ENCODE measurements at regions not wholly inside any gene's neighbourhood (a gene's known extent, or its start where the extent isn't known, plus 50 kb on each side); places are given as distances from the start of the nearest gene placed in this dataset.

DNA sequence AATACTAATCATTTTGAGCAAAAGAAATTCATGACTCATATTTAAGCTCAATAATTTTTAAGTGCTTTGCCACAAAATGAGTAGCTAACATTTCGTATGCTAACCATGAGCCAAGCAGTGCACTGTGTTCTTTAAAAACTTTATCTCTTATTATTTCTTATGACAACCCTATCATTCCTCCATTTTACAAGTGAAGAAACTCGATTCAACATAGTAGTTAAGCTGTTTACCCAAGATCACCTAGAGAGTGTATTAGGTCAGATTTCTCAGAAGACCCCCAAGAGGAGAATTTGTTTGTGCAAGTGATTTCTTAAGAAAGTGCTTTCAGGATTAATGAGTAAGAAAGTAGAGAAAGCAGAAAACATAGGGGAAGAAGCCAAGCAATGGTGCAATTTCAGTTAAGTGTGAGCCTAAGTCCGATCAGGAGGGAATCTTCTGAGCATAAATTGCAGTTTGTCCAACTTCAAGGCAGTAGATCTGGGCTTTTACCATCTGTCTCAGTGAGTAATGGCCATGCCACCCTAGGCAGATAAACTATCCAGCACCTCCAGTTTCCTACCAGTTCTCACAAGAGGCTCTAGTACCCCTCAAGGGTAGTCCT lies 202.7 kb downstream of the SCG2 start:
- no peaks in the 10 kb centered on the region for H3K4me1 ChIP-seq (ENCODE audit: control insufficient read depth in 4 of 4, insufficient read depth in 4 of 4, low read length in 3 of 4)
- H3K9ac ChIP-seq (ENCODE audit: low read depth in 1 of 2, low read length in 2 of 2): no peak overlapping the region
- H3K27me3 ChIP-seq (ENCODE audit: control insufficient read depth in 4 of 4, insufficient read depth in 4 of 4, low read length in 3 of 4): peaks cover 0 to 2% (median 0%) of the 10 kb centered on the region in 4 donors
- H3K27ac ChIP-seq (ENCODE audit: low read depth in 1 of 2, low read length in 2 of 2): no peak overlapping the region
- H3K36me3 ChIP-seq (ENCODE audit: control insufficient read depth in 4 of 4, insufficient read depth in 3 of 4, low read depth in 1 of 4, low read length in 3 of 4): no peaks in the 10 kb centered on the region
- TF ChIP-seq, protein P1, sequence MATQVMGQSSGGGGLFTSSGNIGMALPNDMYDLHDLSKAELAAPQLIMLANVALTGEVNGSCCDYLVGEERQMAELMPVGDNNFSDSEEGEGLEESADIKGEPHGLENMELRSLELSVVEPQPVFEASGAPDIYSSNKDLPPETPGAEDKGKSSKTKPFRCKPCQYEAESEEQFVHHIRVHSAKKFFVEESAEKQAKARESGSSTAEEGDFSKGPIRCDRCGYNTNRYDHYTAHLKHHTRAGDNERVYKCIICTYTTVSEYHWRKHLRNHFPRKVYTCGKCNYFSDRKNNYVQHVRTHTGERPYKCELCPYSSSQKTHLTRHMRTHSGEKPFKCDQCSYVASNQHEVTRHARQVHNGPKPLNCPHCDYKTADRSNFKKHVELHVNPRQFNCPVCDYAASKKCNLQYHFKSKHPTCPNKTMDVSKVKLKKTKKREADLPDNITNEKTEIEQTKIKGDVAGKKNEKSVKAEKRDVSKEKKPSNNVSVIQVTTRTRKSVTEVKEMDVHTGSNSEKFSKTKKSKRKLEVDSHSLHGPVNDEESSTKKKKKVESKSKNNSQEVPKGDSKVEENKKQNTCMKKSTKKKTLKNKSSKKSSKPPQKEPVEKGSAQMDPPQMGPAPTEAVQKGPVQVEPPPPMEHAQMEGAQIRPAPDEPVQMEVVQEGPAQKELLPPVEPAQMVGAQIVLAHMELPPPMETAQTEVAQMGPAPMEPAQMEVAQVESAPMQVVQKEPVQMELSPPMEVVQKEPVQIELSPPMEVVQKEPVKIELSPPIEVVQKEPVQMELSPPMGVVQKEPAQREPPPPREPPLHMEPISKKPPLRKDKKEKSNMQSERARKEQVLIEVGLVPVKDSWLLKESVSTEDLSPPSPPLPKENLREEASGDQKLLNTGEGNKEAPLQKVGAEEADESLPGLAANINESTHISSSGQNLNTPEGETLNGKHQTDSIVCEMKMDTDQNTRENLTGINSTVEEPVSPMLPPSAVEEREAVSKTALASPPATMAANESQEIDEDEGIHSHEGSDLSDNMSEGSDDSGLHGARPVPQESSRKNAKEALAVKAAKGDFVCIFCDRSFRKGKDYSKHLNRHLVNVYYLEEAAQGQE (IDR thresholded peaks at IDR 0.05): no peak
- TF ChIP-seq EGR1 (IDR thresholded peaks at IDR 0.05; ENCODE audit: low read depth in 2 of 2): no peak
- TF ChIP-seq, protein P2, sequence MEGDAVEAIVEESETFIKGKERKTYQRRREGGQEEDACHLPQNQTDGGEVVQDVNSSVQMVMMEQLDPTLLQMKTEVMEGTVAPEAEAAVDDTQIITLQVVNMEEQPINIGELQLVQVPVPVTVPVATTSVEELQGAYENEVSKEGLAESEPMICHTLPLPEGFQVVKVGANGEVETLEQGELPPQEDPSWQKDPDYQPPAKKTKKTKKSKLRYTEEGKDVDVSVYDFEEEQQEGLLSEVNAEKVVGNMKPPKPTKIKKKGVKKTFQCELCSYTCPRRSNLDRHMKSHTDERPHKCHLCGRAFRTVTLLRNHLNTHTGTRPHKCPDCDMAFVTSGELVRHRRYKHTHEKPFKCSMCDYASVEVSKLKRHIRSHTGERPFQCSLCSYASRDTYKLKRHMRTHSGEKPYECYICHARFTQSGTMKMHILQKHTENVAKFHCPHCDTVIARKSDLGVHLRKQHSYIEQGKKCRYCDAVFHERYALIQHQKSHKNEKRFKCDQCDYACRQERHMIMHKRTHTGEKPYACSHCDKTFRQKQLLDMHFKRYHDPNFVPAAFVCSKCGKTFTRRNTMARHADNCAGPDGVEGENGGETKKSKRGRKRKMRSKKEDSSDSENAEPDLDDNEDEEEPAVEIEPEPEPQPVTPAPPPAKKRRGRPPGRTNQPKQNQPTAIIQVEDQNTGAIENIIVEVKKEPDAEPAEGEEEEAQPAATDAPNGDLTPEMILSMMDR (IDR thresholded peaks at IDR 0.05; ENCODE audit: low read depth, low read length, missing input control): no peak
- no peak for TF ChIP-seq RXRA (IDR thresholded peaks at IDR 0.05)
- no peak for TF ChIP-seq SP1 (IDR thresholded peaks at IDR 0.05)
- TF ChIP-seq, protein P3, sequence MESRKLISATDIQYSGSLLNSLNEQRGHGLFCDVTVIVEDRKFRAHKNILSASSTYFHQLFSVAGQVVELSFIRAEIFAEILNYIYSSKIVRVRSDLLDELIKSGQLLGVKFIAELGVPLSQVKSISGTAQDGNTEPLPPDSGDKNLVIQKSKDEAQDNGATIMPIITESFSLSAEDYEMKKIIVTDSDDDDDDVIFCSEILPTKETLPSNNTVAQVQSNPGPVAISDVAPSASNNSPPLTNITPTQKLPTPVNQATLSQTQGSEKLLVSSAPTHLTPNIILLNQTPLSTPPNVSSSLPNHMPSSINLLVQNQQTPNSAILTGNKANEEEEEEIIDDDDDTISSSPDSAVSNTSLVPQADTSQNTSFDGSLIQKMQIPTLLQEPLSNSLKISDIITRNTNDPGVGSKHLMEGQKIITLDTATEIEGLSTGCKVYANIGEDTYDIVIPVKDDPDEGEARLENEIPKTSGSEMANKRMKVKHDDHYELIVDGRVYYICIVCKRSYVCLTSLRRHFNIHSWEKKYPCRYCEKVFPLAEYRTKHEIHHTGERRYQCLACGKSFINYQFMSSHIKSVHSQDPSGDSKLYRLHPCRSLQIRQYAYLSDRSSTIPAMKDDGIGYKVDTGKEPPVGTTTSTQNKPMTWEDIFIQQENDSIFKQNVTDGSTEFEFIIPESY (IDR thresholded peaks at IDR 0.05): no peak
- TF ChIP-seq FOXA2 (IDR thresholded peaks at IDR 0.05): no peak
- TF ChIP-seq RAD21 (IDR thresholded peaks at IDR 0.05): no peak
- no peak for TF ChIP-seq NR2F2 (IDR thresholded peaks at IDR 0.05)
- TF ChIP-seq HNF4A (conservative IDR thresholded peaks at IDR 0.05): no peak
- TF ChIP-seq JUND (IDR thresholded peaks at IDR 0.05): no peak
- TF ChIP-seq, protein P4, sequence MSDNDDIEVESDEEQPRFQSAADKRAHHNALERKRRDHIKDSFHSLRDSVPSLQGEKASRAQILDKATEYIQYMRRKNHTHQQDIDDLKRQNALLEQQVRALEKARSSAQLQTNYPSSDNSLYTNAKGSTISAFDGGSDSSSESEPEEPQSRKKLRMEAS (IDR thresholded peaks at IDR 0.05): no peak
- no peak overlapping the region for H3K4me3 ChIP-seq (ENCODE audit: low read depth in 1 of 3, low read length in 3 of 3)
- whole genome bisulfite sequencing: 49% methylated on average over 3 of the region's 3 CpGs
- no peak for DNase-seq (ENCODE audit: low spot score)
- no peaks in the 10 kb centered on the region for H3K9me3 ChIP-seq (ENCODE audit: control insufficient read depth in 4 of 4, low read length in 3 of 4)

DNA sequence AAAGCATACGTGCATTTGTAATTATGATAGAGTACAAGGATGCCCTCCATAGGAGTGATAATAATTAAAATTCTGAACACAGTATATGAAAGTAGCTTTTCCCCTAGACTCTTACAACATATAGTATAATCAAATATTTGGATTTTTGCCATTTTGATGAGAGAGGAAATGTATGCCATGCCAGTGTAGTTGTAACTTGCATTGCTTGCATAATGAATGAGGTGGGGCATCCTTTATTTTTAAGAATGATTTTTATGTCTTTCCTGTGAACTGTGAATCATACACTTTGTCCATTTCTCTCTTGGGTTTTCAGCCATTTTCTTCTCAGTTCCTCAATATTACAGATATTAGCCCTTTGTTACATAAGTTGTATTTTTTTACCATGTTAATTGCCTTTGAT lies 197.5 kb downstream of the SCG2 start:
- Histone ChIP-seq H3K9me3 (ENCODE audit: control insufficient read depth in 4 of 4, low read length in 3 of 4) (no peaks in the 10 kb centered on the region), H3K36me3 (ENCODE audit: control insufficient read depth in 4 of 4, insufficient read depth in 3 of 4, low read depth in 1 of 4, low read length in 3 of 4) (no peaks in the 10 kb centered on the region), H3K4me1 (ENCODE audit: control insufficient read depth in 4 of 4, insufficient read depth in 4 of 4, low read length in 3 of 4) (no peaks in the 10 kb centered on the region), H3K27me3 (ENCODE audit: control insufficient read depth in 4 of 4, insufficient read depth in 4 of 4, low read length in 3 of 4) (peaks cover 0 to 2% (median 0%) of the 10 kb centered on the region in 4 donors), H3K27ac (ENCODE audit: low read depth in 1 of 2, low read length in 2 of 2) (no peak overlapping the region), H3K9ac (ENCODE audit: low read depth in 1 of 2, low read length in 2 of 2) (no peak overlapping the region), H3K4me3 (ENCODE audit: low read depth in 1 of 3, low read length in 3 of 3) (no peak overlapping the region)
- TF ChIP-seq, protein P2 (IDR thresholded peaks at IDR 0.05; ENCODE audit: low read depth, low read length, missing input control): no peak
- TF ChIP-seq YY1 (IDR thresholded peaks at IDR 0.05): no peak
- TF ChIP-seq JUND (IDR thresholded peaks at IDR 0.05): no peak
- no peak for TF ChIP-seq NR2F2 (IDR thresholded peaks at IDR 0.05)
- TF ChIP-seq HNF4A (conservative IDR thresholded peaks at IDR 0.05): no peak
- TF ChIP-seq HNF4G (IDR thresholded peaks at IDR 0.05): no peak
- no peak for TF ChIP-seq GABPA (IDR thresholded peaks at IDR 0.05 in 1 of 2, conservative IDR thresholded peaks at IDR 0.05 in 1 of 2)
- TF ChIP-seq SP1 (IDR thresholded peaks at IDR 0.05): no peak
- TF ChIP-seq RAD21 (IDR thresholded peaks at IDR 0.05): no peak
- TF ChIP-seq TAF1 (conservative IDR thresholded peaks at IDR 0.05): no peak
- TF ChIP-seq, protein P4 (IDR thresholded peaks at IDR 0.05): no peak
- DNase-seq (ENCODE audit: low spot score): no peak
- WGBS: 86% methylated on average over 1 of the region's 1 CpG

Data from liver (tissue), 8 donors.